HCT116 (cell line): ENCODE measurements at regions not wholly inside any gene's neighbourhood (a gene's known extent, or its start where the extent isn't known, plus 50 kb on each side); places are given as distances from the start of the nearest gene placed in this dataset.

Experiments used
- ATAC-seq: fragments of 200-7000 bp; cut with Tn5 transposase; 2 replicates; pipeline ENCODE4 v1.9.1; 2020; ENCODE audit warnings: mild to moderate bottlenecking, moderate library complexity
- BruUV-seq: library from RNA; stranded (reverse); fragments of 400-500 nt; replicated peaks from 2 replicates; lab custom pipeline; 2021; lab: Mats Ljungman, UMichigan
- CTCF ChIA-PET: fragments of 300-600 bp; sonication (Branson Sonifier 250); formaldehyde crosslinking; loops from one replicate; lab custom pipeline; 2021; ENCODE audit warnings: antibody characterized with exemption; lab: Charles Lee
- POLR2A ChIA-PET: fragments of 300-600, 350-600 bp; sonication (Branson Sonifier 250); formaldehyde crosslinking; loops from one replicate; lab custom pipeline; 2021; ENCODE audit warnings: antibody characterized with exemption; lab: Charles Lee
- RAD21 ChIA-PET, 2 experiments: fragments of 300-600 bp; sonication (Branson Sonifier 250); formaldehyde crosslinking; loops; one replicate each; lab custom pipeline; 2023; ENCODE audit warnings: low total read pairs in 2 of 2; ENCODE audit not compliant: uncharacterized antibody in 2 of 2, unreplicated experiment in 2 of 2, low non-redundant PET in 1 of 2; lab: Charles Lee
- DNase-seq: peaks from one replicate; pipeline ENCODE4 v3.0.0-alpha.2; 2010; ENCODE audit warnings: low read depth, low spot score
- H2AFZ ChIP-seq: fragments of 200-600 bp; shearing (Covaris generic), sonication (generic); 2 replicates; pipeline ENCODE4 v1.6.1; 2017; ENCODE audit warnings: low read depth, mixed run types, mixed read lengths, antibody characterized with exemption, low read length; ENCODE audit not compliant: poor library complexity, severe bottlenecking
- H3K27ac ChIP-seq: 2 replicates; pipeline ENCODE4 v1.5.1; 2012; ENCODE audit warnings: low read depth, low read length
- H3K27me3 ChIP-seq: fragments of 200-600 bp; sonication (generic); 2 replicates; pipeline ENCODE4 v1.6.1; 2016; ENCODE audit warnings: mixed run types, low read length, mixed read lengths; ENCODE audit not compliant: insufficient read depth
- H3K36me3 ChIP-seq, 2 experiments: fragments of 200-500 bp in 1 of 2; fragments of 200-600 bp in 1 of 2; sonication (Bioruptor generic) in 1 of 2; sonication (generic) in 1 of 2; 2 replicates each; pipeline versions ENCODE4 v1.5.1 to v1.6.1; 2014 to 2016; ENCODE audit warnings: low read length in 2 of 2, inconsistent platforms in 1 of 2, mixed read lengths in 1 of 2, mixed run types in 1 of 2; ENCODE audit not compliant: insufficient read depth in 2 of 2, control insufficient read depth in 1 of 2
- H3K4me1 ChIP-seq, 2 experiments: fragments of 200-600 bp in 1 of 2; sonication (generic) in 1 of 2; 2 replicates each; pipeline versions ENCODE4 v1.5.1 to v1.6.1; 2012 to 2017; ENCODE audit warnings: low read length in 2 of 2, inconsistent platforms in 1 of 2, mild to moderate bottlenecking in 1 of 2, mixed read lengths in 1 of 2, mixed run types in 1 of 2, moderate library complexity in 1 of 2; ENCODE audit not compliant: insufficient read depth in 2 of 2, control insufficient read depth in 1 of 2
- H3K4me2 ChIP-seq: fragments of 200-600 bp; sonication (generic); 2 replicates; pipeline ENCODE4 v1.6.1; 2017; ENCODE audit warnings: mixed run types, low read length, mixed read lengths
- H3K4me3 ChIP-seq, 2 experiments: fragments of 200-600 bp in 1 of 2; sonication (generic) in 1 of 2; replicated peaks in 1 of 2; 2 replicates each; pipeline ENCODE4 v1.5.1; 2011 to 2016; ENCODE audit warnings: low read length in 2 of 2, control low read depth in 1 of 2, low read depth in 1 of 2, mild to moderate bottlenecking in 1 of 2, mixed read lengths in 1 of 2, mixed run types in 1 of 2
- H3K79me2 ChIP-seq: fragments of 200-600 bp; sonication (generic); 2 replicates; pipeline ENCODE4 v1.6.1; 2017; ENCODE audit warnings: mild to moderate bottlenecking, mixed run types, low read length, moderate library complexity, mixed read lengths; ENCODE audit not compliant: insufficient read depth
- H3K9ac ChIP-seq: fragments of 200-600 bp; sonication (generic); 2 replicates; pipeline ENCODE4 v1.6.1; 2016; ENCODE audit warnings: low read length, mixed read lengths
- H3K9me2 ChIP-seq: fragments of 200-600 bp; sonication (generic), shearing (Covaris generic); 2 replicates; pipeline ENCODE4 v1.6.1; 2017; ENCODE audit warnings: mixed run types, mild to moderate bottlenecking, moderate library complexity; ENCODE audit not compliant: insufficient read depth
- H3K9me3 ChIP-seq, 2 experiments: fragments of 200-500 bp in 1 of 2; fragments of 200-600 bp in 1 of 2; sonication (Bioruptor generic) in 1 of 2; sonication (generic) in 1 of 2; 2 replicates each; pipeline ENCODE4 v1.6.1; 2014 to 2017; ENCODE audit warnings: low read length in 2 of 2, mixed read lengths in 2 of 2, inconsistent platforms in 1 of 2, low read depth in 1 of 2, mild to moderate bottlenecking in 1 of 2, mixed run types in 1 of 2, moderate library complexity in 1 of 2; ENCODE audit not compliant: control insufficient read depth in 1 of 2, insufficient read depth in 1 of 2
- H4K20me1 ChIP-seq: fragments of 200-600 bp; sonication (generic), shearing (Covaris generic); 2 replicates; pipeline ENCODE4 v1.6.1; 2017; ENCODE audit warnings: mixed run types, mild to moderate bottlenecking, moderate library complexity; ENCODE audit not compliant: insufficient read depth
- EGR1 ChIP-seq: IDR thresholded peaks from 2 replicates; pipeline ENCODE4 v1.6.1; 2012; ENCODE audit warnings: low read depth
- ELF1 ChIP-seq: IDR thresholded peaks from 2 replicates; pipeline ENCODE4 v1.6.1; 2012; ENCODE audit warnings: low read depth, borderline replicate concordance
- EZH2 ChIP-seq: fragments of 200-600 bp; sonication (generic); IDR thresholded peaks from 2 replicates; pipeline ENCODE4 v1.6.1; 2017; ENCODE audit warnings: antibody characterized with exemption, mixed run types
- JUND ChIP-seq: IDR thresholded peaks from 2 replicates; pipeline ENCODE4 v1.6.1; 2012
- MAX ChIP-seq: IDR thresholded peaks from 2 replicates; pipeline ENCODE4 v1.6.1; 2012
- POLR2AphosphoS5 ChIP-seq: IDR thresholded peaks from 2 replicates; pipeline ENCODE4 v1.6.1; 2011; ENCODE audit warnings: mild to moderate bottlenecking, low read depth, low read length, moderate library complexity
- RAD21 ChIP-seq: IDR thresholded peaks from 2 replicates; pipeline ENCODE4 v1.6.1; 2012; ENCODE audit warnings: low read depth, mild to moderate bottlenecking
- REST ChIP-seq: IDR thresholded peaks from 2 replicates; pipeline ENCODE4 v1.6.1; 2012; ENCODE audit warnings: low read depth
- SIN3A ChIP-seq: IDR thresholded peaks from 2 replicates; pipeline ENCODE4 v1.6.1; 2012; ENCODE audit warnings: low read depth
- SRF ChIP-seq: IDR thresholded peaks from 2 replicates; pipeline ENCODE4 v1.6.1; 2012; ENCODE audit warnings: low read depth
- TCF7L2 ChIP-seq: IDR thresholded peaks from 2 replicates; pipeline ENCODE4 v1.7.0; 2011; ENCODE audit warnings: borderline replicate concordance, inconsistent platforms; ENCODE audit not compliant: insufficient read depth, insufficient read length; ENCODE audit errors: extremely low read depth
- YY1 ChIP-seq: IDR thresholded peaks from 2 replicates; pipeline ENCODE4 v1.6.1; 2011; ENCODE audit warnings: low read length, low read depth, moderate library complexity, mild to moderate bottlenecking; ENCODE audit not compliant: insufficient replicate concordance; ENCODE audit errors: extremely low read depth
- ZFX ChIP-seq: fragments of 450-650 bp; IDR thresholded peaks from 2 replicates; pipeline ENCODE4 v1.6.1; 2017
- ZNF274 ChIP-seq: fragments of 200-500 bp; sonication (Bioruptor generic); IDR thresholded peaks from 2 replicates; pipeline ENCODE4 v1.6.1; 2014; ENCODE audit warnings: mild to moderate bottlenecking, low read depth, low read length, inconsistent platforms
- intact Hi-C: fragments of 100-400 bp; cut with micrococcal nuclease; formaldehyde crosslinking; loops from 2 replicates; pipeline ENCODE4 v1.10.0; 2022

- no peaks in the 10 kb centered on the region for H3K36me3 ChIP-seq
- POLR2A ChIA-PET, result no interaction called here
- no peak overlapping the region for H2AFZ ChIP-seq
- H3K4me2 ChIP-seq, result no peak overlapping the region
- intact Hi-C loops, result no loop called here
- no peaks in the 10 kb centered on the region for H3K9me3 ChIP-seq
- H3K27ac ChIP-seq, result no peak overlapping the region
- no peak overlapping the region for H3K4me3 ChIP-seq
- RAD21 ChIA-PET, result no interaction called here
- no peak for TF ChIP-seq EZH2
- no peak for TF ChIP-seq RAD21
- H3K27me3 ChIP-seq, result peaks cover 13% of the 10 kb centered on the region; the same call in 1 of the 2 replicates
- ATAC-seq (no peak), DNase-seq (no peak)
- CTCF ChIA-PET, result no interaction called here
- H3K79me2 ChIP-seq, result no peaks in the 10 kb centered on the region
- no peak overlapping the region for H3K9ac ChIP-seq
- H4K20me1 ChIP-seq, result 0 out of 2 replicates have a peak, but pooled peaks cover 4% of the 10 kb centered on the region
- BruUV-seq, result no TSS peak
- H3K4me1 ChIP-seq, result no peaks in the 10 kb centered on the region
- no peaks in the 10 kb centered on the region for H3K9me2 ChIP-seq
These were observed 242.0 kb upstream of the TTC14 start for GRCh38 chr3:180359953-180360279.

- ChIA-PET POLR2A (no interaction called here), CTCF (no interaction called here), RAD21 (no interaction called here)
- no peak for ATAC-seq
- intact Hi-C loops, result no loop called here
- Histone ChIP-seq H3K9ac (no peak overlapping the region), H4K20me1 (0 out of 2 replicates have a peak, but pooled peaks cover 4% of the 10 kb centered on the region), H3K9me3 (no peaks in the 10 kb centered on the region), H3K4me1 (no peaks in the 10 kb centered on the region), H3K79me2 (no peaks in the 10 kb centered on the region), H3K36me3 (no peaks in the 10 kb centered on the region), H3K9me2 (no peaks in the 10 kb centered on the region), H3K27ac (no peak overlapping the region), H3K27me3 (no peaks in the 10 kb centered on the region), H3K4me2 (no peak overlapping the region), H2AFZ (no peak overlapping the region), H3K4me3 (no peak overlapping the region)
- no peak for TF ChIP-seq ELF1
- TF ChIP-seq JUND, result no peak
- no peak for TF ChIP-seq POLR2AphosphoS5
- no peak for TF ChIP-seq ZNF274
- no peak for TF ChIP-seq ZFX
- no peak for TF ChIP-seq MAX
- TF ChIP-seq YY1, result no peak
- TF ChIP-seq EGR1, result no peak
- TF ChIP-seq EZH2, result no peak
- no peak for TF ChIP-seq SIN3A
- no peak for TF ChIP-seq REST
- TF ChIP-seq RAD21, result no peak
- no peak for TF ChIP-seq TCF7L2
- TF ChIP-seq SRF, result no peak
- BruUV-seq, result no TSS peak
- DNase-seq, result no peak
These were observed 239.9 kb upstream of the TTC14 start for GRCh38 chr3:180362081-180362480.
